ENCODE measurements at regions not wholly inside any gene's neighbourhood (a gene's known extent, or its start where the extent isn't known, plus 50 kb on each side); places are given as distances from the start of the nearest gene placed in this dataset.

DNA sequence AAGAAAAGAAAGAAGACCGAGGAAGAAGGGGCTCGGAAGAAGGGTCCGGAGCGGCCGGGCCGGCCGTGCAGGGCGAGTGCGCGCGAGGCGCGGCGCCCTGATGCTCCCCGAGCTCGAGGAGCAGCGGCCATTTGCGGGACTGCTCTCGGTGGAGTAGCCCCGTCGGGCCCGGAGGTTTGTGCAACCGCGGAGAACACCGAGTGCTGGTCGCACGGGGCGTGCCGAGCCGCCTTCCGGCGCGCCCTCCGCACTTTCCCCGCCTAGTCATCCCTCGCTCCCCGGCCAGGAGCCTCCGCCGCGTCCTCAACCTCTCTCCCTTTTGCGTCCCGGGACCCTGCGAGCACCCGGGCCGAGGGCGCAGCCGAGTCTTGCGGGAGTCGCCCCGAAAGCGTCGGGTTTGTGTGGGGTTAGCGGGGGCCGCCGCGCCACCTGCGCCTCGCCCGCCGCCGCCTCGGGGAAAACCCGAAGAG is 127.4 kb downstream of the LAS1L start (continued):
- no peak for TF ChIP-seq RUNX3 (IDR thresholded peaks at IDR 0.05; ENCODE audit: low read length)
- TF ChIP-seq, protein P1, sequence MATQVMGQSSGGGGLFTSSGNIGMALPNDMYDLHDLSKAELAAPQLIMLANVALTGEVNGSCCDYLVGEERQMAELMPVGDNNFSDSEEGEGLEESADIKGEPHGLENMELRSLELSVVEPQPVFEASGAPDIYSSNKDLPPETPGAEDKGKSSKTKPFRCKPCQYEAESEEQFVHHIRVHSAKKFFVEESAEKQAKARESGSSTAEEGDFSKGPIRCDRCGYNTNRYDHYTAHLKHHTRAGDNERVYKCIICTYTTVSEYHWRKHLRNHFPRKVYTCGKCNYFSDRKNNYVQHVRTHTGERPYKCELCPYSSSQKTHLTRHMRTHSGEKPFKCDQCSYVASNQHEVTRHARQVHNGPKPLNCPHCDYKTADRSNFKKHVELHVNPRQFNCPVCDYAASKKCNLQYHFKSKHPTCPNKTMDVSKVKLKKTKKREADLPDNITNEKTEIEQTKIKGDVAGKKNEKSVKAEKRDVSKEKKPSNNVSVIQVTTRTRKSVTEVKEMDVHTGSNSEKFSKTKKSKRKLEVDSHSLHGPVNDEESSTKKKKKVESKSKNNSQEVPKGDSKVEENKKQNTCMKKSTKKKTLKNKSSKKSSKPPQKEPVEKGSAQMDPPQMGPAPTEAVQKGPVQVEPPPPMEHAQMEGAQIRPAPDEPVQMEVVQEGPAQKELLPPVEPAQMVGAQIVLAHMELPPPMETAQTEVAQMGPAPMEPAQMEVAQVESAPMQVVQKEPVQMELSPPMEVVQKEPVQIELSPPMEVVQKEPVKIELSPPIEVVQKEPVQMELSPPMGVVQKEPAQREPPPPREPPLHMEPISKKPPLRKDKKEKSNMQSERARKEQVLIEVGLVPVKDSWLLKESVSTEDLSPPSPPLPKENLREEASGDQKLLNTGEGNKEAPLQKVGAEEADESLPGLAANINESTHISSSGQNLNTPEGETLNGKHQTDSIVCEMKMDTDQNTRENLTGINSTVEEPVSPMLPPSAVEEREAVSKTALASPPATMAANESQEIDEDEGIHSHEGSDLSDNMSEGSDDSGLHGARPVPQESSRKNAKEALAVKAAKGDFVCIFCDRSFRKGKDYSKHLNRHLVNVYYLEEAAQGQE (IDR thresholded peaks at IDR 0.05; ENCODE audit: low read depth, low read length): no peak
- no peak for TF ChIP-seq ZNF24 (IDR thresholded peaks at IDR 0.05)
- no peak for TF ChIP-seq PML (IDR thresholded peaks at IDR 0.05; ENCODE audit: low read length)

DNA sequence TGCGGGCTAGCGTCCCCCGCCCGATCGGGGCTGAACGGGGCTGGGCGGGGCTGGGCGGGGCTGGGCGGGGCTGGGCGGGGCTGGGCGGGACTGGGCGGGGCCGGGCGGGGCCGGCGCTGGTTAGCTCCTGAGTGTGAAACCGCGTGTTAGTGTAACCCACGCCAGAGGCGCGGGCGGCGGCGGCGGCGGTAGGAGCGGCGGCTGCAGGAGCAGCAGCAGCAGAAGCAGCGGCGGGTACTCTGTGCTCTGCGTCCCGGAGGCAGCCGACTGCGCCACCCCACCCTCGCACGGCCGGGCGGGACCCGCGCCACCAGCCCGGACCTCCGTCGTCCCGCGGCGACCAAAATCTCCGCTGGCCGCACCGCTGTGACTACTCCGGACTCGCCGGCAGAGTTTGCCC is 128.1 kb downstream of the LAS1L start:
- in situ Hi-C loops (cut with MboI): no loop called here
- Histone ChIP-seq H3K9me3 (replicated peaks; ENCODE audit: control insufficient read depth, insufficient read depth, low read length) (no peaks in the 10 kb centered on the region), H3K4me3 (no peak overlapping the region), H3K4me1 (ENCODE audit: control insufficient read depth, insufficient read depth, low read length) (no peaks in the 10 kb centered on the region), H3K27me3 (replicated peaks in 1 of 2; ENCODE audit: control insufficient read depth in 2 of 2, insufficient read depth in 2 of 2, low read length in 1 of 2) (no peaks in the 10 kb centered on the region), H3K79me2 (ENCODE audit: control insufficient read depth, insufficient read depth, low read length) (no peaks in the 10 kb centered on the region), H2AFZ (ENCODE audit: control insufficient read depth, low read depth, low read length) (no peak overlapping the region), H3K4me2 (ENCODE audit: control insufficient read depth, insufficient read depth) (no peak overlapping the region), H3K27ac (ENCODE audit: control insufficient read depth, insufficient read depth) (no peak overlapping the region), H4K20me1 (ENCODE audit: control insufficient read depth, insufficient read depth) (no peaks in the 10 kb centered on the region), H3K36me3 (ENCODE audit: control insufficient read depth in 2 of 2, insufficient read depth in 2 of 2, low read length in 1 of 2) (no peaks in the 10 kb centered on the region), H3K9ac (ENCODE audit: control insufficient read depth, insufficient read depth, low read length) (no peak overlapping the region)
- TF ChIP-seq, protein P2, sequence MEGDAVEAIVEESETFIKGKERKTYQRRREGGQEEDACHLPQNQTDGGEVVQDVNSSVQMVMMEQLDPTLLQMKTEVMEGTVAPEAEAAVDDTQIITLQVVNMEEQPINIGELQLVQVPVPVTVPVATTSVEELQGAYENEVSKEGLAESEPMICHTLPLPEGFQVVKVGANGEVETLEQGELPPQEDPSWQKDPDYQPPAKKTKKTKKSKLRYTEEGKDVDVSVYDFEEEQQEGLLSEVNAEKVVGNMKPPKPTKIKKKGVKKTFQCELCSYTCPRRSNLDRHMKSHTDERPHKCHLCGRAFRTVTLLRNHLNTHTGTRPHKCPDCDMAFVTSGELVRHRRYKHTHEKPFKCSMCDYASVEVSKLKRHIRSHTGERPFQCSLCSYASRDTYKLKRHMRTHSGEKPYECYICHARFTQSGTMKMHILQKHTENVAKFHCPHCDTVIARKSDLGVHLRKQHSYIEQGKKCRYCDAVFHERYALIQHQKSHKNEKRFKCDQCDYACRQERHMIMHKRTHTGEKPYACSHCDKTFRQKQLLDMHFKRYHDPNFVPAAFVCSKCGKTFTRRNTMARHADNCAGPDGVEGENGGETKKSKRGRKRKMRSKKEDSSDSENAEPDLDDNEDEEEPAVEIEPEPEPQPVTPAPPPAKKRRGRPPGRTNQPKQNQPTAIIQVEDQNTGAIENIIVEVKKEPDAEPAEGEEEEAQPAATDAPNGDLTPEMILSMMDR (IDR thresholded peaks at IDR 0.05 in 2 of 3, conservative IDR thresholded peaks at IDR 0.05 in 1 of 3; ENCODE audit: control insufficient read depth in 2 of 3, extremely low read depth in 1 of 3, insufficient read depth in 1 of 3, low read depth in 3 of 3, low read length in 3 of 3): no peak
- TF ChIP-seq HCFC1 (IDR thresholded peaks at IDR 0.05; ENCODE audit: low read length) (no peak), ZBED1 (IDR thresholded peaks at IDR 0.05; ENCODE audit: borderline replicate concordance) (no peak), ZZZ3 (IDR thresholded peaks at IDR 0.05; ENCODE audit: control insufficient read depth, insufficient read length, low read depth) (no peak), ASH2L (IDR thresholded peaks at IDR 0.05; ENCODE audit: borderline replicate concordance, low read depth) (no peak), RAD21 (IDR thresholded peaks at IDR 0.05; ENCODE audit: insufficient read depth, low read depth, low read length) (no peak), IKZF1 (conservative IDR thresholded peaks at IDR 0.05) (no peak), MTA2 (IDR thresholded peaks at IDR 0.05; ENCODE audit: low read depth) (no peak), SIX5 (IDR thresholded peaks at IDR 0.05; ENCODE audit: low read depth, low read length, severe bottlenecking) (no peak)
- TF ChIP-seq, protein P3, sequence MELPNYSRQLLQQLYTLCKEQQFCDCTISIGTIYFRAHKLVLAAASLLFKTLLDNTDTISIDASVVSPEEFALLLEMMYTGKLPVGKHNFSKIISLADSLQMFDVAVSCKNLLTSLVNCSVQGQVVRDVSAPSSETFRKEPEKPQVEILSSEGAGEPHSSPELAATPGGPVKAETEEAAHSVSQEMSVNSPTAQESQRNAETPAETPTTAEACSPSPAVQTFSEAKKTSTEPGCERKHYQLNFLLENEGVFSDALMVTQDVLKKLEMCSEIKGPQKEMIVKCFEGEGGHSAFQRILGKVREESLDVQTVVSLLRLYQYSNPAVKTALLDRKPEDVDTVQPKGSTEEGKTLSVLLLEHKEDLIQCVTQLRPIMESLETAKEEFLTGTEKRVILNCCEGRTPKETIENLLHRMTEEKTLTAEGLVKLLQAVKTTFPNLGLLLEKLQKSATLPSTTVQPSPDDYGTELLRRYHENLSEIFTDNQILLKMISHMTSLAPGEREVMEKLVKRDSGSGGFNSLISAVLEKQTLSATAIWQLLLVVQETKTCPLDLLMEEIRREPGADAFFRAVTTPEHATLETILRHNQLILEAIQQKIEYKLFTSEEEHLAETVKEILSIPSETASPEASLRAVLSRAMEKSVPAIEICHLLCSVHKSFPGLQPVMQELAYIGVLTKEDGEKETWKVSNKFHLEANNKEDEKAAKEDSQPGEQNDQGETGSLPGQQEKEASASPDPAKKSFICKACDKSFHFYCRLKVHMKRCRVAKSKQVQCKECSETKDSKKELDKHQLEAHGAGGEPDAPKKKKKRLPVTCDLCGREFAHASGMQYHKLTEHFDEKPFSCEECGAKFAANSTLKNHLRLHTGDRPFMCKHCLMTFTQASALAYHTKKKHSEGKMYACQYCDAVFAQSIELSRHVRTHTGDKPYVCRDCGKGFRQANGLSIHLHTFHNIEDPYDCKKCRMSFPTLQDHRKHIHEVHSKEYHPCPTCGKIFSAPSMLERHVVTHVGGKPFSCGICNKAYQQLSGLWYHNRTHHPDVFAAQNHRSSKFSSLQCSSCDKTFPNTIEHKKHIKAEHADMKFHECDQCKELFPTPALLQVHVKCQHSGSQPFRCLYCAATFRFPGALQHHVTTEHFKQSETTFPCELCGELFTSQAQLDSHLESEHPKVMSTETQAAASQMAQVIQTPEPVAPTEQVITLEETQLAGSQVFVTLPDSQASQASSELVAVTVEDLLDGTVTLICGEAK (IDR thresholded peaks at IDR 0.05; ENCODE audit: borderline replicate concordance): no peak
- DNase-seq (ENCODE audit: low read depth, low spot score) (no peak), ATAC-seq (no peak), FAIRE-seq (no peak)
- ChIA-PET SMC1A (ENCODE audit: uncharacterized antibody, unreplicated experiment) (no interaction called here), CTCF (no interaction called here), RAD21 (ENCODE audit: unreplicated experiment) (no interaction called here), POLR2A (no interaction called here)
- intact Hi-C loops (cut with micrococcal nuclease; ENCODE audit: unreplicated experiment): no loop called here
- WGBS (ENCODE audit: insufficient coverage, insufficient replicate concordance, low lambda C conversion rate, missing lambda C conversion rate): 21% methylated on average over 30 of the region's 52 CpGs
- no TSS peak for BruUV-seq (replicated peaks)
